ENCODE measurements at regions not wholly inside any gene's neighbourhood (a gene's known extent, or its start where the extent isn't known, plus 50 kb on each side); places are given as distances from the start of the nearest gene placed in this dataset.

DNA sequence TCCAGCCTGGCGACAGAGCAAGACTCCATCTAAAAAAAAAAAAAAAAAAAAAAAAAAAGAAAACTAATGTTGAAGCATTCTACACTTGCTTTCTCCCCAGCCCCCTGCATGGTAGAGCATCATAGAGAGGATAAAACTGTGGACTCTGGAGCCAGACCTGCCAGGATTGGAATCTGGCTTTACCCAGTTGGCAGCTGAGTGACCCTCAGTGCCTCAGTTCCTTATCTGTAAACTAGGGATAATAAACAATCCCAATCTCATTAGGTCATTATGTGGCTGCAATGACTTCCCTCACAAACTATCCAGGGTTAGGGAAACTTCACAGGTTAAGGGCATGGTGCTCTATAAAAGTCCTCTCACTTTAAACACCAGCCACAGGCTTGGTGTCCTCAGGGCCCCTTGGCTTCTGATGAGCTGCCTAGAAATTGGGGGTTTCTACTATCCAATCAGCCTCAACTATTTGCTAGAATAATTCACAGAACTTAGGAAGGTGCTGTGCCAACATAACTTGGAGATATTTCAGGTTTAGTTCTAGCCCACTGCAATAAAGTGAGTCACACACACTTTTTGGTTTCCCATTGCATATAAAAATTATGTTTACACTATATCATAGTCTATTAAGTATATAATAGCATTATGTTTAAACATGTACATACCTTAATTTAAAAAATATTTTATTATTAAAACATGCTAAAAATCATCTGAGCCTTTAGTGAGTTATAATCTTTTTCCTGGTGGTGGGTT, 180.5 kb upstream of the B3GALT2 start:
- TF ChIP-seq, protein P1, sequence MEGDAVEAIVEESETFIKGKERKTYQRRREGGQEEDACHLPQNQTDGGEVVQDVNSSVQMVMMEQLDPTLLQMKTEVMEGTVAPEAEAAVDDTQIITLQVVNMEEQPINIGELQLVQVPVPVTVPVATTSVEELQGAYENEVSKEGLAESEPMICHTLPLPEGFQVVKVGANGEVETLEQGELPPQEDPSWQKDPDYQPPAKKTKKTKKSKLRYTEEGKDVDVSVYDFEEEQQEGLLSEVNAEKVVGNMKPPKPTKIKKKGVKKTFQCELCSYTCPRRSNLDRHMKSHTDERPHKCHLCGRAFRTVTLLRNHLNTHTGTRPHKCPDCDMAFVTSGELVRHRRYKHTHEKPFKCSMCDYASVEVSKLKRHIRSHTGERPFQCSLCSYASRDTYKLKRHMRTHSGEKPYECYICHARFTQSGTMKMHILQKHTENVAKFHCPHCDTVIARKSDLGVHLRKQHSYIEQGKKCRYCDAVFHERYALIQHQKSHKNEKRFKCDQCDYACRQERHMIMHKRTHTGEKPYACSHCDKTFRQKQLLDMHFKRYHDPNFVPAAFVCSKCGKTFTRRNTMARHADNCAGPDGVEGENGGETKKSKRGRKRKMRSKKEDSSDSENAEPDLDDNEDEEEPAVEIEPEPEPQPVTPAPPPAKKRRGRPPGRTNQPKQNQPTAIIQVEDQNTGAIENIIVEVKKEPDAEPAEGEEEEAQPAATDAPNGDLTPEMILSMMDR (IDR thresholded peaks at IDR 0.05; ENCODE audit: insufficient read depth, low read length), result no peak
- no peak for TF ChIP-seq POLR2AphosphoS5 (IDR thresholded peaks at IDR 0.05; ENCODE audit: low read depth)
- no peak for TF ChIP-seq GABPA (IDR thresholded peaks at IDR 0.05; ENCODE audit: low read depth)
- TF ChIP-seq SPI1 (IDR thresholded peaks at IDR 0.05; ENCODE audit: borderline replicate concordance, low read depth), result no peak
- TF ChIP-seq, protein P2, sequence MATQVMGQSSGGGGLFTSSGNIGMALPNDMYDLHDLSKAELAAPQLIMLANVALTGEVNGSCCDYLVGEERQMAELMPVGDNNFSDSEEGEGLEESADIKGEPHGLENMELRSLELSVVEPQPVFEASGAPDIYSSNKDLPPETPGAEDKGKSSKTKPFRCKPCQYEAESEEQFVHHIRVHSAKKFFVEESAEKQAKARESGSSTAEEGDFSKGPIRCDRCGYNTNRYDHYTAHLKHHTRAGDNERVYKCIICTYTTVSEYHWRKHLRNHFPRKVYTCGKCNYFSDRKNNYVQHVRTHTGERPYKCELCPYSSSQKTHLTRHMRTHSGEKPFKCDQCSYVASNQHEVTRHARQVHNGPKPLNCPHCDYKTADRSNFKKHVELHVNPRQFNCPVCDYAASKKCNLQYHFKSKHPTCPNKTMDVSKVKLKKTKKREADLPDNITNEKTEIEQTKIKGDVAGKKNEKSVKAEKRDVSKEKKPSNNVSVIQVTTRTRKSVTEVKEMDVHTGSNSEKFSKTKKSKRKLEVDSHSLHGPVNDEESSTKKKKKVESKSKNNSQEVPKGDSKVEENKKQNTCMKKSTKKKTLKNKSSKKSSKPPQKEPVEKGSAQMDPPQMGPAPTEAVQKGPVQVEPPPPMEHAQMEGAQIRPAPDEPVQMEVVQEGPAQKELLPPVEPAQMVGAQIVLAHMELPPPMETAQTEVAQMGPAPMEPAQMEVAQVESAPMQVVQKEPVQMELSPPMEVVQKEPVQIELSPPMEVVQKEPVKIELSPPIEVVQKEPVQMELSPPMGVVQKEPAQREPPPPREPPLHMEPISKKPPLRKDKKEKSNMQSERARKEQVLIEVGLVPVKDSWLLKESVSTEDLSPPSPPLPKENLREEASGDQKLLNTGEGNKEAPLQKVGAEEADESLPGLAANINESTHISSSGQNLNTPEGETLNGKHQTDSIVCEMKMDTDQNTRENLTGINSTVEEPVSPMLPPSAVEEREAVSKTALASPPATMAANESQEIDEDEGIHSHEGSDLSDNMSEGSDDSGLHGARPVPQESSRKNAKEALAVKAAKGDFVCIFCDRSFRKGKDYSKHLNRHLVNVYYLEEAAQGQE (IDR thresholded peaks at IDR 0.05; ENCODE audit: insufficient replicate concordance, low read depth), result no peak
- Histone ChIP-seq H3K4me3 (replicated peaks; ENCODE audit: insufficient read depth, low read length) (no peak overlapping the region), H3K27ac (replicated peaks) (no peak overlapping the region), H3K27me3 (ENCODE audit: insufficient read depth, poor library complexity, severe bottlenecking) (no peaks in the 10 kb centered on the region)
- no peak for DNase-seq (ENCODE audit: low read depth in 1 of 2, low spot score in 1 of 2)

DNA sequence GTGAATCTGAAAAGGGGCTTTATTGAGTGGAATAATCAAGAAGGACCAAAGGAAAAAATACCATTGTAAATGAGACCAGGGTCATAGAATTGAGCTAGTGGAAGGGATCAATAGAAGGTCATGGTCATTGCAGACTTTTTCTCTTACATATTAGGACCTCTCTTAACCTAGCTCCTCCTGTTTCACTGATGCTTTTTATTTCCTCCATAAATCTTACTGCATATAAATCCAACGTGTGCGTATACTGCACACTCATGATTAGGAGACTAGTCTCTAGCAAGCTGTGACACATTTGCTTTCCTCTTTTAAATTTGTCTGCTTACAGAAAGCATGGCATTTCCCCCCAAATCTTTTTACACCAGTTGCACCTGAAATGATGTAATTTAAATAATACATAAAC, 179.6 kb upstream of the B3GALT2 start:
- no peak for DNase-seq (ENCODE audit: low read depth in 1 of 2, low spot score in 1 of 2)
- TF ChIP-seq GABPA (IDR thresholded peaks at IDR 0.05; ENCODE audit: low read depth), result no peak
- no peak for TF ChIP-seq SPI1 (IDR thresholded peaks at IDR 0.05; ENCODE audit: borderline replicate concordance, low read depth)
- TF ChIP-seq, protein P1 (IDR thresholded peaks at IDR 0.05; ENCODE audit: insufficient read depth, low read length), result no peak
- H3K27me3 ChIP-seq (ENCODE audit: insufficient read depth, poor library complexity, severe bottlenecking), result no peaks in the 10 kb centered on the region
- H3K4me3 ChIP-seq (replicated peaks; ENCODE audit: insufficient read depth, low read length), result no peak overlapping the region
- H3K27ac ChIP-seq (replicated peaks), result no peak overlapping the region

DNA sequence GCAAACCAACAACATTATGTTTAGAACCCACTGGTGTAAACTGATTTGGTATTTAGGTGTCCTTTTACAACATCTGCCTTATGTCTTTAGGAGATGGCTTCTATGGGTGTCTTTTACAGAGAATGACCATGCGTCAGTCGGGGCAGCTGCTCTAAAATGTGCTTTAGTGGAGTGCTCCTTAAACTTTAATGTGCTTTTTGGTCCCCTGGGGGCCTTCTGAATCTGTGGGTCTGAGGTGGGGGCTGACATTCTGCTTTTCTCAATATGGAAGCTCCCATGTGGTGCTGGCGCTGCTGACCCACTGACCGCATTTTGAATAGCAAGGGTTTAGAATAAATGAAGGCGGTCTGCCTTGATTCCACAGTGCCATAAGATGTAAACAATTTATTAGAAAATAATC, 173.2 kb upstream of the B3GALT2 start:
- no peak for DNase-seq (ENCODE audit: low read depth in 1 of 2, low spot score in 1 of 2)
- no peaks in the 10 kb centered on the region for H3K27me3 ChIP-seq (ENCODE audit: insufficient read depth, poor library complexity, severe bottlenecking)
- no peak overlapping the region for H3K4me3 ChIP-seq (replicated peaks; ENCODE audit: insufficient read depth, low read length)
- no peak overlapping the region for H3K27ac ChIP-seq (replicated peaks)
- TF ChIP-seq, protein P1 (IDR thresholded peaks at IDR 0.05; ENCODE audit: insufficient read depth, low read length), result no peak
- no peak for TF ChIP-seq SPI1 (IDR thresholded peaks at IDR 0.05; ENCODE audit: borderline replicate concordance, low read depth)
- no peak for TF ChIP-seq POLR2AphosphoS5 (IDR thresholded peaks at IDR 0.05; ENCODE audit: low read depth)
- TF ChIP-seq, protein P2 (IDR thresholded peaks at IDR 0.05; ENCODE audit: insufficient replicate concordance, low read depth), result no peak
- TF ChIP-seq GABPA (IDR thresholded peaks at IDR 0.05; ENCODE audit: low read depth), result no peak

DNA sequence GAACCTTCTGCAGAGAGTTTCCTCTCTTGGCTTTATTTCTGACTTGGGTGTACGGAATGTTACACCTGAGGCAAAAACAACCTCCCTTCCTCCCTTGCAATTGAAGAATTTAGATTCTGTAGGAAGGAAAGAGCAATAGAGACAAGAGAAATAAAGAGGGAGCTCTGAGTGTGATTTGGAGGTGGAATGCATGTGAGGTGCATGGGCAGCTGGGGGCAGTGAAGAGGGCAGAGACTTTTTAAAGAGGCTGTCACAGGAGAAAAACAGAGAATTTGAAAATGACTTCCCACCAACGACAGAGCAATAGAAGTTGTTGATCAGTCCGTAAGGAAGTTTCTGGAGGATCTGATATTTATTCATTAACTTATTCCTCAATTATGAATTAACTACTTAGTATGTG, 172.0 kb upstream of the B3GALT2 start:
- Histone ChIP-seq H3K27me3 (ENCODE audit: insufficient read depth, poor library complexity, severe bottlenecking) (no peaks in the 10 kb centered on the region), H3K27ac (replicated peaks) (no peak overlapping the region), H3K4me3 (replicated peaks; ENCODE audit: insufficient read depth, low read length) (no peak overlapping the region)
- TF ChIP-seq, protein P2 (IDR thresholded peaks at IDR 0.05; ENCODE audit: insufficient replicate concordance, low read depth), result no peak
- TF ChIP-seq POLR2AphosphoS5 (IDR thresholded peaks at IDR 0.05; ENCODE audit: low read depth) (no peak), SPI1 (IDR thresholded peaks at IDR 0.05; ENCODE audit: borderline replicate concordance, low read depth) (no peak), GABPA (IDR thresholded peaks at IDR 0.05; ENCODE audit: low read depth) (no peak)
- TF ChIP-seq, protein P1 (IDR thresholded peaks at IDR 0.05; ENCODE audit: insufficient read depth, low read length), result no peak
- DNase-seq (ENCODE audit: low read depth in 1 of 2, low spot score in 1 of 2), result no peak

Data from HL-60 (cell line).